ENCODE measurements at regions not wholly inside any gene's neighbourhood (a gene's known extent, or its start where the extent isn't known, plus 50 kb on each side); places are given as distances from the start of the nearest gene placed in this dataset.

- in situ Hi-C loops (cut with HindIII; ENCODE audit: low sequenced_read_pairs) = no loop called here
- DNase-seq (ENCODE audit: low read depth, low spot score) = no peak
- TF ChIP-seq CTCF (IDR thresholded peaks at IDR 0.05; ENCODE audit: low read depth, low read length) = no peak
- no peak overlapping the region for H3K4me3 ChIP-seq (ENCODE audit: low read depth, low read length)
These were observed 71.2 kb upstream of the ESRRB start for GRCh38 chr14:76304536-76305267.

GRCh38 chr14:76305268-76305826 lies 70.6 kb upstream of the ESRRB start:
- DNase-seq (ENCODE audit: low read depth, low spot score) = no peak
- TF ChIP-seq CTCF (IDR thresholded peaks at IDR 0.05; ENCODE audit: low read depth, low read length) = no peak
- H3K4me3 ChIP-seq (ENCODE audit: low read depth, low read length) = no peak overlapping the region
- in situ Hi-C loops (cut with HindIII; ENCODE audit: low sequenced_read_pairs) = no loop called here

- no peak overlapping the region for H3K4me3 ChIP-seq (ENCODE audit: low read depth, low read length)
- in situ Hi-C loops (cut with HindIII; ENCODE audit: low sequenced_read_pairs) = no loop called here
- TF ChIP-seq CTCF (IDR thresholded peaks at IDR 0.05; ENCODE audit: low read depth, low read length) = no peak
- no peak for DNase-seq (ENCODE audit: low read depth, low spot score)
These were observed 69.8 kb upstream of the ESRRB start for GRCh38 chr14:76306131-76306530.

GRCh38 chr14:76307786-76308780 lies 67.9 kb upstream of the ESRRB start:
- no peak overlapping the region for H3K4me3 ChIP-seq (ENCODE audit: low read depth, low read length)
- TF ChIP-seq CTCF (IDR thresholded peaks at IDR 0.05; ENCODE audit: low read depth, low read length) = no peak
- in situ Hi-C loops (cut with HindIII; ENCODE audit: low sequenced_read_pairs) = no loop called here
- no peak for DNase-seq (ENCODE audit: low read depth, low spot score)

GRCh38 chr14:76309572-76310162 lies 66.3 kb upstream of the ESRRB start:
- in situ Hi-C loops (cut with HindIII; ENCODE audit: low sequenced_read_pairs) = no loop called here
- no peak for TF ChIP-seq CTCF (IDR thresholded peaks at IDR 0.05; ENCODE audit: low read depth, low read length)
- H3K4me3 ChIP-seq (ENCODE audit: low read depth, low read length) = no peak overlapping the region
- no peak for DNase-seq (ENCODE audit: low read depth, low spot score)

- in situ Hi-C loops (cut with HindIII; ENCODE audit: low sequenced_read_pairs) = no loop called here
- no peak for DNase-seq (ENCODE audit: low read depth, low spot score)
- no peak overlapping the region for H3K4me3 ChIP-seq (ENCODE audit: low read depth, low read length)
- TF ChIP-seq CTCF (IDR thresholded peaks at IDR 0.05; ENCODE audit: low read depth, low read length) = no peak
These were observed 64.7 kb upstream of the ESRRB start for GRCh38 chr14:76311079-76311758.

All from astrocyte of the spinal cord (primary cell).